Fibroblast of lung (primary cell): ENCODE measurements at regions not wholly inside any gene's neighbourhood (a gene's known extent, or its start where the extent isn't known, plus 50 kb on each side); places are given as distances from the start of the nearest gene placed in this dataset.

ENCODE experiments used
- DNase-seq, 2 donors: peaks; one replicate each; pipeline versions ENCODE4 v3.0.0 to v3.0.0-alpha.2; 2010; ENCODE audit warnings: low read depth in 2 of 2
- H2AFZ ChIP-seq: 2 replicates; pipeline ENCODE4 v1.5.1; 2012; ENCODE audit warnings: low read length, control low read depth, inconsistent platforms
- H3K27ac ChIP-seq: 2 replicates; pipeline ENCODE4 v1.5.1; 2011; ENCODE audit warnings: low read length, control low read depth; ENCODE audit not compliant: insufficient read depth
- H3K27me3 ChIP-seq: 2 replicates; pipeline ENCODE4 v1.5.1; 2011; ENCODE audit warnings: mild to moderate bottlenecking, low read length; ENCODE audit not compliant: control insufficient read depth, insufficient read depth
- H3K36me3 ChIP-seq: 2 replicates; pipeline ENCODE4 v1.5.1; 2011; ENCODE audit warnings: low read length; ENCODE audit not compliant: control insufficient read depth, insufficient read depth
- H3K4me1 ChIP-seq: 2 replicates; pipeline ENCODE4 v1.5.1; 2011; ENCODE audit warnings: low read length; ENCODE audit not compliant: control insufficient read depth, insufficient read depth; ENCODE audit errors: extremely low read depth
- H3K4me2 ChIP-seq: 2 replicates; pipeline ENCODE4 v1.5.1; 2011; ENCODE audit warnings: low read length, control low read depth; ENCODE audit not compliant: insufficient read depth; ENCODE audit errors: extremely low read depth
- H3K4me3 ChIP-seq, 4 experiments: fragments of 200-600 bp in 1 of 4; sonication (generic) in 1 of 4; replicated peaks in 1 of 4; 2 replicates each; pipeline ENCODE4 v1.5.1; 2011 to 2016; ENCODE audit warnings: low read length in 4 of 4, low read depth in 3 of 4, mild to moderate bottlenecking in 3 of 4, control low read depth in 2 of 4, inconsistent platforms in 1 of 4, mixed read lengths in 1 of 4; ENCODE audit not compliant: insufficient read depth in 1 of 4; ENCODE audit errors: control extremely low read depth in 1 of 4
- H3K79me2 ChIP-seq: 2 replicates; pipeline ENCODE4 v1.5.1; 2012; ENCODE audit warnings: mild to moderate bottlenecking, low read length, inconsistent platforms; ENCODE audit not compliant: control insufficient read depth, insufficient read depth
- H3K9ac ChIP-seq: 2 replicates; pipeline ENCODE4 v1.5.1; 2011; ENCODE audit warnings: mild to moderate bottlenecking, low read length, control low read depth; ENCODE audit not compliant: insufficient read depth
- H3K9me3 ChIP-seq: 2 replicates; pipeline ENCODE4 v1.5.1; 2012; ENCODE audit warnings: low read depth, low read length; ENCODE audit not compliant: control insufficient read depth, insufficient read depth
- H4K20me1 ChIP-seq: 2 replicates; pipeline ENCODE4 v1.5.1; 2011; ENCODE audit warnings: low read length; ENCODE audit not compliant: control insufficient read depth, insufficient read depth; ENCODE audit errors: extremely low read depth
- EZH2 ChIP-seq: IDR thresholded peaks from 2 replicates; pipeline ENCODE4 v1.5.1; 2012; ENCODE audit warnings: low read length, control low read depth, mild to moderate bottlenecking; ENCODE audit errors: missing control alignments
- TF ChIP-seq, protein P1 (sequence below), 2 donors: IDR thresholded peaks in 1 of 2; conservative IDR thresholded peaks in 1 of 2; 1 replicate in 1 of 2; 2 replicates in 1 of 2; pipeline ENCODE4 v1.5.1; 2011 to 2012; ENCODE audit warnings: low read length in 2 of 2, control low read depth in 1 of 2, inconsistent platforms in 1 of 2, low read depth in 1 of 2, mild to moderate bottlenecking in 1 of 2

DNA sequence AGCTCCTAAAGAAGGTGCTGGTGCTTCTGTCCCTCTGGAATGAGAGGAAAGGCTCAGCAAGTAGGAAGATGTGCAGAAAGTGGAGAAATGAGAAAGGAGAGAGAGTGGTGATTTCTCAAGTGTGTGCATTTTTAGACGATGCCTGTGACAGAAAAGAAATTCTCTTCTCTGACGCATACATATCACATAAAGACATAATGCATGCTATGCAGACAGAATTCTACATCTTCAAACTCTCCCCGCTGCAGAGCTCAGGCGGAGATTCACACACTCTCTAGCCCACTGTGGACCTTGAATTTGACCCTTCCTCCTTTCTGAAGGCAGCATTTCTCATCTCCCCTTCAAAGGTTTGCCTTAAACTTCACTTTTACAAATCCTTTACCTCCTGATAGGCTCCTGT is 52.0 kb upstream of the CAMK1G start:
- Histone ChIP-seq H3K27ac (no peak overlapping the region), H2AFZ (no peak overlapping the region), H3K4me1 (no peaks in the 10 kb centered on the region), H3K9me3 (no peaks in the 10 kb centered on the region), H3K36me3 (no peaks in the 10 kb centered on the region), H3K9ac (no peak overlapping the region), H3K79me2 (no peaks in the 10 kb centered on the region), H3K4me2 (no peak overlapping the region), H4K20me1 (no peaks in the 10 kb centered on the region), H3K4me3 (no peak overlapping the region), H3K27me3 (peaks cover 6% of the 10 kb centered on the region)
- TF ChIP-seq, protein P1, sequence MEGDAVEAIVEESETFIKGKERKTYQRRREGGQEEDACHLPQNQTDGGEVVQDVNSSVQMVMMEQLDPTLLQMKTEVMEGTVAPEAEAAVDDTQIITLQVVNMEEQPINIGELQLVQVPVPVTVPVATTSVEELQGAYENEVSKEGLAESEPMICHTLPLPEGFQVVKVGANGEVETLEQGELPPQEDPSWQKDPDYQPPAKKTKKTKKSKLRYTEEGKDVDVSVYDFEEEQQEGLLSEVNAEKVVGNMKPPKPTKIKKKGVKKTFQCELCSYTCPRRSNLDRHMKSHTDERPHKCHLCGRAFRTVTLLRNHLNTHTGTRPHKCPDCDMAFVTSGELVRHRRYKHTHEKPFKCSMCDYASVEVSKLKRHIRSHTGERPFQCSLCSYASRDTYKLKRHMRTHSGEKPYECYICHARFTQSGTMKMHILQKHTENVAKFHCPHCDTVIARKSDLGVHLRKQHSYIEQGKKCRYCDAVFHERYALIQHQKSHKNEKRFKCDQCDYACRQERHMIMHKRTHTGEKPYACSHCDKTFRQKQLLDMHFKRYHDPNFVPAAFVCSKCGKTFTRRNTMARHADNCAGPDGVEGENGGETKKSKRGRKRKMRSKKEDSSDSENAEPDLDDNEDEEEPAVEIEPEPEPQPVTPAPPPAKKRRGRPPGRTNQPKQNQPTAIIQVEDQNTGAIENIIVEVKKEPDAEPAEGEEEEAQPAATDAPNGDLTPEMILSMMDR (conservative IDR thresholded peaks at IDR 0.05 in 1 of 2, IDR thresholded peaks at IDR 0.05 in 1 of 2; ENCODE audit: low read depth in 1 of 2, low read length in 2 of 2): no peak
- TF ChIP-seq EZH2: no peak
- DNase-seq: no peak
